Endodermal cell (in vitro differentiated cells): ENCODE measurements at regions not wholly inside any gene's neighbourhood (a gene's known extent, or its start where the extent isn't known, plus 50 kb on each side); places are given as distances from the start of the nearest gene placed in this dataset.

Source experiments
- DNase-seq: peaks from one replicate; pipeline ENCODE4 v3.0.0-alpha.2; 2017
- H3K27ac ChIP-seq: 2 replicates; pipeline ENCODE4 v1.5.1; 2013; ENCODE audit warnings: mild to moderate bottlenecking, low read depth, low read length, moderate library complexity
- H3K27me3 ChIP-seq: 2 replicates; pipeline ENCODE4 v1.6.1; 2013; ENCODE audit warnings: mild to moderate bottlenecking, low read length, moderate library complexity; ENCODE audit not compliant: insufficient read depth, control insufficient read depth, poor library complexity, severe bottlenecking
- H3K36me3 ChIP-seq: 2 replicates; pipeline ENCODE4 v1.7.0; 2013; ENCODE audit warnings: mild to moderate bottlenecking, low read length, moderate library complexity; ENCODE audit not compliant: control insufficient read depth, insufficient read depth
- H3K4me1 ChIP-seq: one replicate; pipeline ENCODE4 v1.7.0; 2013; ENCODE audit warnings: low read length; ENCODE audit not compliant: control insufficient read depth, insufficient read depth
- H3K4me3 ChIP-seq: 2 replicates; pipeline ENCODE4 v1.5.1; 2013; ENCODE audit warnings: mild to moderate bottlenecking, low read length, moderate library complexity
- H3K9ac ChIP-seq: 2 replicates; pipeline ENCODE4 v1.6.1; 2013; ENCODE audit warnings: mild to moderate bottlenecking, low read length, moderate library complexity; ENCODE audit not compliant: poor library complexity, severe bottlenecking; ENCODE audit errors: extremely low read depth
- H3K9me3 ChIP-seq: 2 replicates; pipeline ENCODE4 v1.6.1; 2013; ENCODE audit warnings: mild to moderate bottlenecking, low read length, moderate library complexity; ENCODE audit not compliant: control insufficient read depth
- H3K27ac Mint-ChIP-seq: 2 replicates; pipeline ENCODE4 v1.8.0; 2020; ENCODE audit warnings: mixed read lengths
- H3K27me3 Mint-ChIP-seq: 2 replicates; pipeline ENCODE4 v1.8.0; 2021; ENCODE audit warnings: mild to moderate bottlenecking, mixed read lengths; ENCODE audit not compliant: insufficient read depth
- H3K36me3 Mint-ChIP-seq: 2 replicates; pipeline ENCODE4 v1.8.0; 2020; ENCODE audit warnings: low read depth, mixed read lengths
- H3K4me1 Mint-ChIP-seq: 2 replicates; pipeline ENCODE4 v1.8.0; 2020; ENCODE audit warnings: mixed read lengths
- H3K4me3 Mint-ChIP-seq: 2 replicates; pipeline ENCODE4 v1.8.0; 2020; ENCODE audit warnings: mild to moderate bottlenecking, moderate library complexity, mixed read lengths
- H3K9me3 Mint-ChIP-seq: 2 replicates; pipeline ENCODE4 v1.8.0; 2020; ENCODE audit warnings: mild to moderate bottlenecking, mixed read lengths
- CTCF ChIP-seq: fragments of 200-600 bp; sonication (generic); conservative IDR thresholded peaks from 2 replicates; pipeline ENCODE4 v1.5.0; 2021; ENCODE audit warnings: antibody characterized with exemption, mild to moderate bottlenecking
- WGBS, 2 experiments: methylation state at CpG; one replicate each; pipeline versions ENCODE4 v1.1.5 to v1.1.7; 2013; ENCODE audit warnings: missing lambda C conversion rate in 2 of 2, mixed read lengths in 1 of 2; ENCODE audit not compliant: insufficient coverage in 1 of 2, insufficient read length in 1 of 2; 5-methylcytosine and 5-hydroxymethylcytosine counted together

DNA sequence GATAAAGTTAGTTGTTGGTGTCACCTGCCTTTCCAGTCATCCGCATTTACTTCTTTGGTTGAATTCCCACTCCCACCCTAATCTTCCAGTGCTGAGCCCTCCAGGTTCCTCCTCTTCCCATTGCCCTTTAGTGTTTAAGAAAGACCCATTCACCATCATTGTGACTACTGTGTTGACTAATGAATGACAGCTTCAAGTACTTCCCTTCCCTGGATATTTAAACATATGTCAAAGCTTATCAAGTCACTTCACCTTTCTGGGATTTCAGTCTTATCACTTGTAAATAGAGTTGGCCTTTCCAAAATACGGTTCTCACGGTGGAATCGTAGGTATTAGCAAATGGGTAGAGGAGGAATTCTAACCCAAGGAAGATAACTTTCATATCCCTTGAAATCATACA lies 201.6 kb upstream of the SVIL start:
- H3K9me3 ChIP-seq = no peaks in the 10 kb centered on the region
- Mint-ChIP-seq H3K4me1 (peaks cover 14% of the 10 kb centered on the region), H3K27me3 (peaks cover 7% of the 10 kb centered on the region), H3K36me3 (no peaks in the 10 kb centered on the region), H3K4me3 (no peak overlapping the region), H3K9me3 (peaks cover 2% of the 10 kb centered on the region), H3K27ac (no peak overlapping the region)
- no peaks in the 10 kb centered on the region for H3K4me1 ChIP-seq
- no peak overlapping the region for H3K4me3 ChIP-seq
- H3K27me3 ChIP-seq = no peaks in the 10 kb centered on the region
- TF ChIP-seq CTCF = no peak
- WGBS, 2 experiments = 93 to 100% methylated on average over 1 to 4 of the region's 4 CpGs
- no peak overlapping the region for H3K9ac ChIP-seq
- DNase-seq = no peak
- H3K36me3 ChIP-seq = no peaks in the 10 kb centered on the region
- H3K27ac ChIP-seq = no peak overlapping the region

GRCh38 chr10:29835055-29835454 lies 200.3 kb upstream of the SVIL start:
- Histone ChIP-seq H3K9ac (no peak overlapping the region), H3K27ac (no peak overlapping the region), H3K36me3 (no peaks in the 10 kb centered on the region), H3K27me3 (no peaks in the 10 kb centered on the region), H3K4me3 (no peak overlapping the region), H3K9me3 (no peaks in the 10 kb centered on the region), H3K4me1 (no peaks in the 10 kb centered on the region)
- no peaks in the 10 kb centered on the region for H3K36me3 Mint-ChIP-seq
- peaks cover 10% of the 10 kb centered on the region for H3K4me1 Mint-ChIP-seq
- TF ChIP-seq CTCF = no peak
- H3K27ac Mint-ChIP-seq = no peak overlapping the region
- H3K27me3 Mint-ChIP-seq = peaks cover 7% of the 10 kb centered on the region
- H3K4me3 Mint-ChIP-seq = no peak overlapping the region
- peaks cover 2% of the 10 kb centered on the region for H3K9me3 Mint-ChIP-seq
- DNase-seq = no peak

DNA sequence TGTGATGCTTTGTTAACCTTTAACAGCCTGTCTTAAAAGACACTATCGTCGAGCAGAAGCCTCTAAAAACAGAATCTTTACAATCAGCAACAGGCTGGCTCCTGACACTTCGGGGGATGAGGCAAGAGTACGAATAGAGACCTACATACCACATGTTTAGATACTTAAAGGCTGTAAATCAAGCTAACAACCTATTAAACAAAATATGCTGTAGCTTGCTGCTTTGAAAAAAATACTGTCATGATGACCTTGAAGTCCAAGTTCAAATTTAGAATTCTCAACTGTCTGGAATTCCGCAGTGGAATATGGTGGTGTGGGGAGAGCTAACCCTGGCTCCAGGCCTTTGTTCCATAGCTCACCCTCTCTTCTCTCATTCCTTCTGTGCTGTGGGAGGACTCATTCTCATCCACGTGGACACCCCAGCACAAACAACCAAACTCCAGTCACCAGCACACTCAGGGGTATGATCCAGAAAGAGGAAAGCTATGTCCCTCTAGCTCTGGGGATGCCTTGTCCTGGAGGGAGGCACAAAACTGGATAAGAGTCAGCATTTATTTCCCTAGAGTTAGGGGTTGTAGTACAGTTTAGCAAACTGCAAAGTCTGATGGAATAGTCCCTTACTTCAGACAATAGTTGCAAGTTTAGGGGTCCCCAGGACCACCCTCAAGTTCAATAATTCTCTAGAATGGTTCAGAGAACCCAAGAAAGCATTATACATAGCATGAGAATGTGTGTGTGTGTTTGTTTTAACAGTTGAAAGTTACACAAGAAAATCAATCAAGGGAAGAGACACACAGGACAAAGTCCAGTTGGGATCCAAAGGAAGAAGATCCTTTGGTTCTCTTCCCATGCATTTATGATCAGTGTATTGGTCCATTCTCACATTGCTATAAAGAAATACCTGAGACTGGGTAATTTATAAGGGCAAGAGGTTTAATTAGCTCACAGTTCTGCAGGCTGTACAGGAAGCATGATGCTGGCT lies 196.1 kb upstream of the SVIL start:
- H3K27ac Mint-ChIP-seq = no peak overlapping the region
- no peak overlapping the region for H3K9ac ChIP-seq
- H3K4me1 ChIP-seq = no peaks in the 10 kb centered on the region
- peaks cover 2% of the 10 kb centered on the region for H3K9me3 Mint-ChIP-seq
- no peaks in the 10 kb centered on the region for H3K4me1 Mint-ChIP-seq
- no peak overlapping the region for H3K4me3 ChIP-seq
- H3K27me3 ChIP-seq = no peaks in the 10 kb centered on the region
- H3K9me3 ChIP-seq = no peaks in the 10 kb centered on the region
- 91 to 100% methylated on average over 4 to 6 of the region's 6 CpGs for WGBS, 2 experiments
- no peak for DNase-seq
- H3K36me3 Mint-ChIP-seq = no peaks in the 10 kb centered on the region
- no peak overlapping the region for H3K27ac ChIP-seq
- no peaks in the 10 kb centered on the region for H3K36me3 ChIP-seq
- H3K4me3 Mint-ChIP-seq = no peak overlapping the region
- no peak for TF ChIP-seq CTCF
- peaks cover 7% of the 10 kb centered on the region for H3K27me3 Mint-ChIP-seq
